HepG2 (cell line): ENCODE measurements at regions not wholly inside any gene's neighbourhood (a gene's known extent, or its start where the extent isn't known, plus 50 kb on each side); places are given as distances from the start of the nearest gene placed in this dataset.

Source experiments
- ATAC-seq: fragments of 200-7000 bp; cut with Tn5 transposase; 3 replicates; pipeline ENCODE4 v1.9.1; 2020; ENCODE audit warnings: mild to moderate bottlenecking, moderate library complexity
- BruUV-seq: library from RNA; stranded (reverse); fragments of 400-500 nt; replicated peaks from 2 replicates; lab custom pipeline; 2021; lab: Mats Ljungman, UMichigan
- CTCF ChIA-PET: fragments of 300-600 bp; formaldehyde crosslinking; extraction: SDS; loops from one replicate; lab custom pipeline; 2021; ENCODE audit warnings: low total read pairs, inconsistent platforms, low intra/inter-chr PET ratio; lab: Yijun Ruan, JAX
- POLR2A ChIA-PET: fragments of 350-600 bp; sonication (Branson Sonifier 250); formaldehyde crosslinking; loops from one replicate; lab custom pipeline; 2020; ENCODE audit warnings: antibody characterized with exemption, inconsistent platforms; lab: Yijun Ruan, JAX
- DNase-seq: peaks from one replicate; pipeline ENCODE4 v3.0.0-alpha.2; 2015; ENCODE audit warnings: low spot score
- FAIRE-seq: peaks from 3 replicates; lab custom pipeline; 2011; peaks lifted over from hg19 to GRCh38; lab: Jason Lieb, UNC
- H2AFZ ChIP-seq: one replicate; pipeline ENCODE4 v1.6.1; 2011; ENCODE audit warnings: low read length, inconsistent platforms
- H3K27ac ChIP-seq: fragments of 300-600 bp; 3 replicates; pipeline ENCODE4 v1.8.0; 2011; ENCODE audit warnings: mixed run types, mild to moderate bottlenecking, mixed read lengths, low read length, inconsistent platforms; ENCODE audit not compliant: insufficient read depth; ENCODE audit errors: extremely low read length
- H3K27me3 ChIP-seq, 2 experiments: fragments of 200-600 bp in 1 of 2; 2 replicates in 1 of 2; 3 replicates in 1 of 2; pipeline versions ENCODE4 v1.6.0 to v1.8.0; 2011; ENCODE audit warnings: low read length in 2 of 2, mild to moderate bottlenecking in 2 of 2, moderate library complexity in 2 of 2, inconsistent platforms in 1 of 2; ENCODE audit not compliant: insufficient read depth in 2 of 2, control insufficient read depth in 1 of 2
- H3K36me3 ChIP-seq, 2 experiments: fragments of 200-600 bp in 1 of 2; replicated peaks in 1 of 2; 2 replicates in 1 of 2; 3 replicates in 1 of 2; pipeline versions ENCODE4 v1.5.1 to v1.8.0; 2011; ENCODE audit warnings: low read length in 2 of 2, inconsistent platforms in 1 of 2; ENCODE audit not compliant: insufficient read depth in 2 of 2, control insufficient read depth in 1 of 2
- H3K4me1 ChIP-seq: 2 replicates; pipeline ENCODE4 v1.5.1; 2012; ENCODE audit warnings: low read length, inconsistent platforms; ENCODE audit not compliant: insufficient read depth
- H3K4me2 ChIP-seq: 2 replicates; pipeline ENCODE4 v1.6.0; 2011; ENCODE audit warnings: low read depth, low read length, inconsistent platforms
- H3K4me3 ChIP-seq, 3 experiments: fragments of 200-600 bp in 1 of 3; sonication (generic), shearing (Covaris generic) in 1 of 3; replicated peaks in 1 of 3; 2 replicates each; pipeline ENCODE4 v1.5.1; 2011 to 2016; ENCODE audit warnings: low read length in 3 of 3, inconsistent platforms in 2 of 3, low read depth in 2 of 3, mild to moderate bottlenecking in 2 of 3, control low read depth in 1 of 3, mixed read lengths in 1 of 3; ENCODE audit not compliant: insufficient read depth in 1 of 3
- H3K79me2 ChIP-seq: one replicate; pipeline ENCODE4 v1.6.1; 2011; ENCODE audit warnings: low read length, inconsistent platforms; ENCODE audit not compliant: insufficient read depth
- H3K9ac ChIP-seq: 2 replicates; pipeline ENCODE4 v1.6.0; 2011; ENCODE audit warnings: mild to moderate bottlenecking, low read depth, low read length, inconsistent platforms; ENCODE audit not compliant: insufficient read depth
- H3K9me3 ChIP-seq: 2 replicates; pipeline ENCODE4 v1.5.1; 2012; ENCODE audit warnings: mild to moderate bottlenecking, low read length
- H4K20me1 ChIP-seq: 2 replicates; pipeline ENCODE4 v1.6.0; 2011; ENCODE audit warnings: inconsistent platforms, mild to moderate bottlenecking, low read length, moderate library complexity; ENCODE audit not compliant: insufficient read depth
- FOSL2 ChIP-seq: sonication (generic); formaldehyde crosslinking; IDR thresholded peaks from 2 replicates; pipeline ENCODE4 v1.4.0; 2020; ENCODE audit warnings: missing genetic modification reagents
- MNT ChIP-seq: fragments of 450-650 bp; IDR thresholded peaks from 2 replicates; pipeline ENCODE4 v1.6.1; 2016
- ZNF205 ChIP-seq: IDR thresholded peaks from 2 replicates; pipeline ENCODE4 v1.6.1; 2018; ENCODE audit warnings: missing biosample characterization, missing genetic modification reagents
- ZNF382 ChIP-seq: sonication (generic); formaldehyde crosslinking; IDR thresholded peaks from 2 replicates; pipeline ENCODE4 v1.5.0; 2020; ENCODE audit warnings: missing genetic modification reagents, mild to moderate bottlenecking, borderline replicate concordance
- WGBS: methylation state at CpG from one replicate; pipeline ENCODE4 v1.1.6; 2017; ENCODE audit warnings: low lambda C conversion rate; 5-methylcytosine and 5-hydroxymethylcytosine counted together
- in situ Hi-C: cut with HindIII; loops from 2 replicates; pipeline ENCODE4 v1.10.0; 2017; ENCODE audit warnings: low pct_unique_long_range_greater_than_20kb; ENCODE audit not compliant: extremely low pct_ligation_motif_present
- intact Hi-C: fragments of 100-400 bp; cut with micrococcal nuclease; formaldehyde crosslinking; loops from one replicate; pipeline ENCODE4 v1.10.0; 2022; ENCODE audit not compliant: unreplicated experiment

DNA sequence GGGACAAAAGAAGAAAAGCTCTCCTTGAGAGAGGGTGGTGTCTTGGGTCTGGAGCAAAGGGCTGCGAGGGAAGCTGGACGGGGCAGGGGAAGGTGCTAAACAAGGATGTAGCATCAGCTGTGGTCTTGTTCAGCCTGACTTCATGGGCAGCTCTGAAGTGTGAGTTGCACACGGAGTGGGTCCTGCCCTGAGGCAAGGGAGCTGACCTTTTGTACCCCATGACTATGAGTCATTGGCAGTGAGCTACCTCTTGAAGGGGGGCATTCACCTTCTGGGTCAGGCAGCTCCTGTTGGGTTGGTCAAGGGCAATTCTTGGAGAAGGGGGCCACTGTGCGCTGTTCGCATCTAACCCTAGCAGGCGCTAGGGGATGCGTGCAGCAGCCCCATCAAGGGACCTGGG lies 151.8 kb downstream of the SMIM20 start:
- H3K79me2 ChIP-seq = no peaks in the 10 kb centered on the region
- H4K20me1 ChIP-seq = no peaks in the 10 kb centered on the region
- no peak overlapping the region for H2AFZ ChIP-seq
- no peaks in the 10 kb centered on the region for H3K9me3 ChIP-seq
- no peak for DNase-seq
- no peaks in the 10 kb centered on the region for H3K27me3 ChIP-seq
- in situ Hi-C loops = no loop called here
- no peak overlapping the region for H3K27ac ChIP-seq
- intact Hi-C loops = no loop called here
- ATAC-seq = peak; percentile 47; the same call in 2 of the 3 replicates
- 26% methylated on average over 2 of the region's 7 CpGs for WGBS
- ChIA-PET CTCF (no interaction called here), POLR2A (no interaction called here)
- TF ChIP-seq ZNF382 (CRISPR knock-in tag) (no peak), FOSL2 (CRISPR knock-in tag) (peak; percentile 66)
- H3K4me2 ChIP-seq = no peak overlapping the region
- H3K9ac ChIP-seq = no peak overlapping the region
- no peak for FAIRE-seq
- no peaks in the 10 kb centered on the region for H3K36me3 ChIP-seq
- H3K4me3 ChIP-seq = no peak overlapping the region
- no peaks in the 10 kb centered on the region for H3K4me1 ChIP-seq
- no TSS peak for BruUV-seq

GRCh38 chr4:26067035-26067434 lies 153.0 kb downstream of the SMIM20 start:
- no peak for ATAC-seq
- in situ Hi-C loops (no loop called here), intact Hi-C loops (no loop called here)
- ChIA-PET POLR2A (no interaction called here), CTCF (no interaction called here)
- no peaks in the 10 kb centered on the region for H3K27me3 ChIP-seq
- H3K9ac ChIP-seq = no peak overlapping the region
- H3K9me3 ChIP-seq = no peaks in the 10 kb centered on the region
- FAIRE-seq = no peak
- no peak overlapping the region for H3K27ac ChIP-seq
- DNase-seq = no peak
- no peaks in the 10 kb centered on the region for H3K36me3 ChIP-seq
- 30% methylated on average over 5 of the region's 5 CpGs for WGBS
- no peak overlapping the region for H3K4me2 ChIP-seq
- no peak overlapping the region for H3K4me3 ChIP-seq
- H3K79me2 ChIP-seq = no peaks in the 10 kb centered on the region
- H3K4me1 ChIP-seq = no peaks in the 10 kb centered on the region
- peak; percentile 34; the same call in 1 of the 2 replicates for TF ChIP-seq MNT
- no peak for TF ChIP-seq ZNF205
- H4K20me1 ChIP-seq = no peaks in the 10 kb centered on the region
- H2AFZ ChIP-seq = no peak overlapping the region
- no TSS peak for BruUV-seq
